Inflammatory macrophage (primary cell): ENCODE measurements at regions not wholly inside any gene's neighbourhood (a gene's known extent, or its start where the extent isn't known, plus 50 kb on each side); places are given as distances from the start of the nearest gene placed in this dataset.
A peak's percentile ranks its signal among the peaks of the same experiment; 100 is the strongest.

ENCODE experiments used
- DNase-seq, 2 donors: peaks; one replicate each; pipeline ENCODE4 v3.0.0-alpha.2; 2020 to 2022

- DNase-seq, result no peak
Observed at GRCh38 chr6:128827675-128828464, 55.1 kb upstream of the LAMA2 start.

GRCh38 chr6:128826606-128827005 lies 56.3 kb upstream of the LAMA2 start:
- no peak for DNase-seq

- no peak for DNase-seq
Observed at GRCh38 chr6:128822271-128822670, 60.7 kb upstream of the LAMA2 start.

GRCh38 chr6:128821116-128821515 lies 61.8 kb upstream of the LAMA2 start:
- DNase-seq, result no peak

GRCh38 chr6:128808856-128809255 lies 74.1 kb upstream of the LAMA2 start:
- DNase-seq, result no peak

GRCh38 chr6:128807577-128807976 lies 75.4 kb upstream of the LAMA2 start:
- no peak for DNase-seq

- DNase-seq, result peak in 1 of 2 donors; percentile 28
Observed at GRCh38 chr6:128806261-128806660, 76.7 kb upstream of the LAMA2 start.

- no peak for DNase-seq
Observed at GRCh38 chr6:128803911-128804310, 79.0 kb upstream of the LAMA2 start.

- no peak for DNase-seq
Observed at GRCh38 chr6:128801621-128802020, 81.3 kb upstream of the LAMA2 start.

GRCh38 chr6:128784266-128784665 lies 98.7 kb upstream of the LAMA2 start:
- no peak for DNase-seq

GRCh38 chr6:128768187-128768586 lies 114.8 kb upstream of the LAMA2 start:
- DNase-seq, result no peak

- DNase-seq, result no peak
Observed at GRCh38 chr6:128767705-128768104, 115.2 kb upstream of the LAMA2 start.

- DNase-seq, result no peak
Observed at GRCh38 chr6:128767150-128767549, 115.8 kb upstream of the LAMA2 start.

- no peak for DNase-seq
Observed at GRCh38 chr6:128763599-128764300, 119.2 kb upstream of the LAMA2 start.

GRCh38 chr6:128759901-128760300 lies 123.0 kb upstream of the LAMA2 start:
- DNase-seq, result no peak

GRCh38 chr6:128759447-128759846 lies 123.5 kb upstream of the LAMA2 start:
- DNase-seq, result no peak

- no peak for DNase-seq
Observed at GRCh38 chr6:128757961-128758360, 125.0 kb upstream of the LAMA2 start.

- no peak for DNase-seq
Observed at GRCh38 chr6:128754658-128755256, 128.2 kb upstream of the LAMA2 start.

GRCh38 chr6:128743974-128744765 lies 138.8 kb upstream of the LAMA2 start:
- DNase-seq, result no peak

GRCh38 chr6:128742900-128743299 lies 140.0 kb upstream of the LAMA2 start:
- no peak for DNase-seq

GRCh38 chr6:128740951-128741350 lies 142.0 kb upstream of the LAMA2 start:
- no peak for DNase-seq

- DNase-seq, result no peak
Observed at GRCh38 chr6:128739112-128739511, 143.8 kb upstream of the LAMA2 start.

GRCh38 chr6:128738112-128738511 lies 144.8 kb upstream of the LAMA2 start:
- DNase-seq, result no peak
